IPS DF 4.7 (cell line): ENCODE measurements at regions not wholly inside any gene's neighbourhood (a gene's known extent, or its start where the extent isn't known, plus 50 kb on each side); places are given as distances from the start of the nearest gene placed in this dataset.

Experiments used
- DNase-seq: peaks from one replicate; pipeline ENCODE4 v3.0.0-alpha.2; 2013; ENCODE audit warnings: low spot score; ENCODE audit errors: extremely low read depth

DNA sequence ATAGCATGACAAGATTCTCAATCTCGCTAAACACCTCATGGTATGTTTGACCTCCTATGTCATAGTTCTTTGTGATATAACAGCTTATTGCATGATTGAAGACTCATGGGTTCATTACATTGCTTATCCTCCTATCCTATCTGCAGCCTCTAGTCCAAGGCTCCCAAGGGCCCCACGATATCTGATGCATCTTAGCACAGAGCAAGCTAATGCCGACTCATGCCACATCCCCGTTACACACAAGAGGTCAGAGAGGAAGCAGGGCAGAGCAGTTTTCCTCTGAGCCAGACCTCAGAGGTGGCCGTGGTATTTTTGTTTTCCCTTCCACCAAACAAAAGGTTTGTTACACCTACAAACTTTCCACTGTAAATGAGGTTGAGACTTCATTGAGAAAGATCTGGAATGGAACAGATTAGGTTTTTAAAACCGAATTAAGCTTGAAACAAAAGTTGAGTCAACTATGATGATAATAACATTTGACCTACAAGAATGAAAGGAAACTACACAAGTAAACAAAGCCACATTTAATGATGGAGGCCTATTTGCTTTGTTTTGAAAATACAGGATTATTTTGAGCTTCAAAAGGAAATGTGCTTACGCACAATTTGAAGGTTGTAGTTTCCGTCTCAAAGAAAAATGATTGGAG is 133.9 kb upstream of the MYLIP start:
- no peak for DNase-seq

DNA sequence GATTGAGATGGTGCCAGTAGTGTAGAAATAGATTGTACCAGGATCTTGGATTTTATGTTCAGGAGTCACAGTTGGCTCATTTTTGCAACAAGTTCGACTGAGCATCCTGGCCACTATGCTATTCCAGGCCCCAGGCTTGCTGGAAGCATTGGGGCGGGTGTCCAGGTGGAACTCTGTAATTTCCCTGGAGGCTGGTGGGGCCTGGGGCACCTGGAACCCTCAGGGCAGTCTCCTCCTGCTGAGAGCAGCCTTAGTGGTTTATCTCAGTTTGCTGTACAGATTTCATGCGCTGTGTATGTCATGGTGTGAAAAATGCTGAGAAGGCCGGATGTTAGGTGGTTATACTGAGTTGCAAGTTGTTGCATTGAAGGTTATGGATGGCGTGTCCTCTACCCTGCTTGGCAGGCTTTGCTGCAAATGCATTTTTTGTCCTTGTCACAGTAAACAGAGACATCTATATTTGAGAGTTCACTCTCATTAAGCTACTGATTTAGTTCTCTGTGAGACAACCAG is 135.1 kb upstream of the MYLIP start:
- no peak for DNase-seq

GRCh38 chr6:15990179-15990578 is 138.7 kb upstream of the MYLIP start:
- DNase-seq: no peak

- no peak for DNase-seq
Measured at GRCh38 chr6:15989397-15989796, 139.5 kb upstream of the MYLIP start.

DNA sequence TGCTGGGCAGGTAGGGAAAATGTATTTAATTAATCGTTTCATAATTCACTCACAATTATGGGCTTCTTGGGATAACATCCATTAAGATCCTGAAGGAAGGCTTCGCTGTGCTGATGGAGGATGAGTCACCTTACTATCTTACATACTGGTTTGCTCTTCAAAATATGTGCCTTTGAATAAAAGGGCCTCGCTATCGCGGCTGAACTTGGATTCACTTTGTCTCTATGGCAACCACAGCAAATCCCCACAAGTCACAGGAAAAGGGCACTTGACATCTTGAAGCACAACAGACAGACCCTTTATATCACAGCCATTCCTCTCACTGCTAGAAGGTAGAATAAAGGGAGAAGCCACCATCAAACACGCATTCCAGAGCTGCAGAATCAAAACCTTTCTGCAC is 141.3 kb upstream of the MYLIP start:
- DNase-seq: no peak

GRCh38 chr6:15986027-15986629 is 142.8 kb upstream of the MYLIP start:
- DNase-seq: no peak

DNA sequence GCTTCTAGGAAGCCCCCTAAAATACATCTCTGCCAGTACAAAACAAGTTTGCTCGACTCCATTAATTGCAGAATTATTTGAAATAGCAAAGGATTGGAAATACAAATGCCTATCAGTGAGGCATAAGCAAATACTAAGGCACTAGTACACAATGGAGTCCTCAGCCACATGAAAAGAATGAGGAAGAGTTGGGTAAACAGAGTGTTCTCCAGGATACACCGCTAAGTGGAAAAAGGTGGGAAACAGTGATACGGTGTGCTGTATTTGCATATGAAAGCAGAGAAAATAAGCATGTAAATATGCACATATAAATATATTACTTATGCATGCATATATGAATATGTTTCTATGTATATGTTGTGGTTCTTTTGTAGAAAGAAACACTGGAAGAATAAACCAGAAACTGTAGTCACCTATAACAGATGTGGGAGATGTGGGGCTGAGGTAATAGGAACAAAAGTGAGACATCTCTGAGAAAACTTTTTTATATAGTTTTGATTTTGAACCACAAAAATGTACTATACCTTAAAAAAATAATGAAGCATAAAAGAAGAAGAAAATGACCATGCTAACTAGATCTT is 143.4 kb upstream of the MYLIP start:
- DNase-seq: no peak

- no peak for DNase-seq
Measured at GRCh38 chr6:15981956-15982355, 146.9 kb upstream of the MYLIP start.

GRCh38 chr6:15980801-15981200 is 148.1 kb upstream of the MYLIP start:
- no peak for DNase-seq

- no peak for DNase-seq
Measured at GRCh38 chr6:15978426-15978825, 150.5 kb upstream of the MYLIP start.

DNA sequence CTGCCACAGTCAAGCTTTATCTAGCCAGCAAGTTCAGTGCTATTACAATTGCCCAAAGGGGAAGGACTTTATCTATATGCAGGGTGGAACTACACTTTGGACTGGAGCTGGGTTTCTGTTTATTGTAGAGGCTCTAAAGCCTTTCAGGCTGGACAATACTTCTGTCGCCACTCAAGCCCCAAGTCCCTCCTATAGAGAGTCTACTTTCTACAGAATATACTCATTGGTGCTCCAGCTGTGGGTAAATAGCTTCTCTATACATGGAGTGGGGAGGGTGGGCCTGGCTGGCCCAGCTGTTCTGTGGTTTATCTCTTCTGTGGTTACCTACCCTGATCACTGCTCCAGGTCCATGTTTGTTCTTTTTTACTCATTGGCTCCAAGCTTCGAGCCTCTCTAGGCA is 151.8 kb upstream of the MYLIP start:
- no peak for DNase-seq

DNA sequence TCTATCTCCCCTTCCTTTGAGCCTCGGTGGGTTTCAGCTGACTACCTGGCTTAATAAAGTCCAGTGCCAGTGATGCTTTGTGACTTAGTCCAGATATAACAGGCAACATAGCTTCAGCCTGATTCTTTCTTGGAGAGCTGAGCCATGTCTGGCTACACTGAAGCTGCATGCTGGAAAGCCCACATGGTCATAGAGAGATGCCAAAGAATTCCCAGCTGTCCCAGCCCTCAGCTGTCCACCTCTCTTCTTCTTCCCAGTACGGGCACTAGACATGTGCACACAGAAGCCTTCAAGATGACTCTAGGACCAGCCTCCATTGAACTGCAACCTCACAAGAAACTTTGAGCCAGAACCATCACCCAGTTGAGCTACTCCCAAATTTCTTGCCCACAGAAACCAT is 154.1 kb upstream of the MYLIP start:
- DNase-seq: no peak

- DNase-seq: no peak
Measured at GRCh38 chr6:15970517-15970916, 158.4 kb upstream of the MYLIP start.

- no peak for DNase-seq
Measured at GRCh38 chr6:15969236-15969778, 159.6 kb upstream of the MYLIP start.

GRCh38 chr6:15968519-15968918 is 160.4 kb upstream of the MYLIP start:
- no peak for DNase-seq

DNA sequence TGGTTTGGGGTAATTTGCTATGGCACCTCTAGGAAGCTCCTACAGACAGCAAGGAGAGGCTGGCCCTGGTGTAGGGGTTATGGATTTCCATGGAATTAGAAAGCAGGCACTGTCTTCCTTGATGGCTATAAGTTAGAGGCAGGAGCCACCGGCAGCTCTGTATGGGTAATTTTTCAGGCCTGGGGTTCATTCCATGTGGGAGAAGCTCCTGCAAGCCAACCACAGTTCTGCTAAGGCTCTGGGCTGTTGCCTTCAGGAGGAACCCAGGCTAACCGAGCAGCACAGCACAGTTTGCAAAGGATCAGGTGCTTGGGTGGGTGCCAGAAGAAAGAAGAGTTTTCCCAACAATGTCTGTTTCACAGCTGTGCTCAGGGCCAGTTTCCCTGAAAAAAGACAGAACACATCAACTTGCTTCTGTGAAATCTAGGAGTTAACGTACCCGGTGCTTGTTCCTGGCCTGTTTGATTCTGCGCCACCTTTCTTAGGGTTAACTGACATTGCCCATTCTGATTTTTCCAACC is 162.8 kb upstream of the MYLIP start:
- DNase-seq: no peak

GRCh38 chr6:15962449-15962764 is 166.5 kb upstream of the MYLIP start:
- no peak for DNase-seq

DNA sequence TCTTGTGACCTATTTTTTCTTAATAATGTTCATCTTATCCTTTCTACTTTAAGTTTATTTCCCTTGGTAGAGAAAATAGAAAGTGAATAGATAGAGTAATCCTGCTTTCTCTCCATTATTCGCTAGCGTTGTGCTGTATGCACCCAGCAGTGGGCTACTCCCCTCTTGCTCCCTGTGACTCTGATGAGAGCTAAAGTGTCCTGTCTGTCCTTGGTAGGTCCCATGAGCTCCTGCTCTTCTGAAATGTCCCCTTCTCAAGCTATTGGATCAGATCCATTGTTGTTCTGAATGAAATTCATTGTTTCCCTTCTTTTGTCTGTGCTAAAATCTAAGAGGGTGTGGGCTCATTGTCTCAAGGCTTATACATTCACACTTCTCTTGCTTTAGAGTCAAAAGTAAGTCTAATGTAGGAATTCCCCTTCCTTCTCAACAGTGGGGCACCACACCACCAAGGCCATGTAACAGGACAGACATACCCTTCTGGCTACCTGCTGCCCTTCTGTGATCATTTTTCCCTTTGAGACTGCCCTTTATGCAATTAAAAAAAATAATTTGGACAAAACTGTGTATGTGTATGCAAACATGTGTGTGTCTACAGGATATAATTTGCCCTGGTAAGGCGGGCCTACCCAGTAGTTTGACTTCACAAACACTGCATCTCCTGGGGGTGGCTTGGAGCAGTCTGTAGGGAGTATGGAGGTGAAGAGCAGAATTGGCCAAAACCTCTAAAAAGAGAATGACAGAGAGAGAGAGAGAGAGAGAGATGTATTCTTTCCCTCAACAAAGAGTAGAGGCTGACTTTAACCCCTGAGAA is 167.0 kb upstream of the MYLIP start:
- DNase-seq: no peak

DNA sequence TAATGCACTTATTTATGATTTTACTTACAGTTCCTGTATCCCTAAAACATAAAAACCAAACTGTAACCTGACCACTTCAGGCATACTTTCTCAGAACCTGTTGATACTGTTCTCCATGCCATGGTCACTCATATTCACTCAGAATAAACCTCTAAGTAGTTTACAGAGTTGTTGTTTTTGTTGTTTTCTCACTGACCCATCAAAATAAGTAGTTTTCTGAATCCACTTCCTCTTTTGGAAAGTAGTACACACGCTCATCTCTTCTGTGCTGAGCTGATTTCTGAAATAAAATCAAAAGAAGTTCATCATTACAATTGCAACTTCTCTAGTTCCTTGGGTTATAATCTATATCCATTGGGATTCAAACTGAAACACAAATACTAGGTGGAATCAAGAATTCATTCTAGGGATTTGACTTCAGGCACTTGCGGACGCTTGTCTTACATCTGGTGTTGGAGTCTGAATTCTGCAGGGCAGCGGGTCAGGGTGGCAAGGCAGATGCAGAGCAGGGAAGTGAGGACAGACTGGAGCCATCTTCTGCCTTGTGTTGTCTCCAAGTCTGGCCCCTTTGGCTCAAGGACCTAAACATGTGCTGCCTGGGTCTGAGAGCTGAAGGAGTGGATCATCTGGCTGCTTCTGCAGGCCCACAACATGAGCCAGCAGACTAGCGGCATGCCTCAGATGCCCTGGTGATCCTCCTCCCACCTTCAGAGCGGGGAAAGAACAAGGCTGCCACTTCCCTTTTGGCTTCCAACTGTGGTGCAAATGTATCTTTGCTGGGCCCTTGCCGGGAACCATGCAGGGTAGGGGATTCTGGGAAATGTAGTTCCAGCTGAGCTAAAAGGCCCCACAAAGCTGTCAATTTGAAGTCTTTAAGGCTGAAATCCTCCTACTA is 167.9 kb upstream of the MYLIP start:
- peak; percentile 60 for DNase-seq

DNA sequence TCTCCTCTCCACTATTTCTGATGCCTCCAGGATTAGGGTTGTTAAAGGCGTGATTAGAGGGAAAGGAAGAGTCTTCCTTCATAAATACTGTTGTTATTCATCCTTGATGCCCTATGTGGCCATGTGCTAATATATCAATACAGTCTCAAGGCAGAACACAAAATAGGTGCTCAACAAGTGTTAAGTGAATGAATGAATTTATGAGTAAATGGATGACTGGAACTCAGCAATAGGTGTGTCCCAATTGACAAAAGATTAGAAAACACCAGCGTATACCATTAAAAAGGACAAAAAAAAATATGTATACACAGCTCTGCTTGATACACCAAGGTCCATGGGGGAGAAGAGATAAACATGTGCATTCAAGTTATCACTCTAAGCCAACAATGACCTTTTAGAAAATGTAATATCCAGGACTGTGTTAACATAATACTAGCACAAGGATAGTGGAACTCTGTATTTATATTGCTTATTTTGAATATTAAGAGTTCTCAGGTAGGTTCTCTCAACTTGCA is 171.2 kb upstream of the MYLIP start:
- no peak for DNase-seq
